Heart right ventricle (tissue), 16 donors: ENCODE measurements at regions not wholly inside any gene's neighbourhood (a gene's known extent, or its start where the extent isn't known, plus 50 kb on each side); places are given as distances from the start of the nearest gene placed in this dataset.

Experiments used
- ATAC-seq, 8 donors: fragments of 200-7000 bp; cut with Tn5 transposase; one replicate each; pipeline ENCODE4 v1.9.1; 2020; ENCODE audit warnings: mild to moderate bottlenecking in 8 of 8, moderate library complexity in 8 of 8, moderate number of reproducible peaks in 1 of 8
- DNase-seq, 2 donors: peaks; one replicate each; pipeline ENCODE4 v3.0.0-alpha.2; 2020
- H3K27ac ChIP-seq, 10 donors: fragments of 200-600 bp; sonication (generic) in 2 of 10; one replicate each; pipeline versions ENCODE4 v1.5.0 to v1.8.0; 2020 to 2022; ENCODE audit warnings: mild to moderate bottlenecking in 3 of 10
- H3K27me3 ChIP-seq, 7 donors: fragments of 200-600 bp; one replicate each; pipeline ENCODE4 v1.8.0; 2021 to 2022; ENCODE audit warnings: mild to moderate bottlenecking in 2 of 7
- H3K36me3 ChIP-seq, 9 donors: fragments of 200-600 bp; sonication (generic) in 1 of 9; one replicate each; pipeline versions ENCODE4 v1.5.0 to v1.8.0; 2020 to 2022; ENCODE audit warnings: mild to moderate bottlenecking in 2 of 9
- H3K4me1 ChIP-seq, 9 donors: fragments of 200-600 bp; sonication (generic) in 1 of 9; one replicate each; pipeline versions ENCODE4 v1.5.0 to v1.8.0; 2020 to 2022; ENCODE audit warnings: mild to moderate bottlenecking in 4 of 9
- H3K4me3 ChIP-seq, 10 donors: fragments of 200-600 bp; sonication (generic) in 2 of 10; one replicate each; pipeline versions ENCODE4 v1.5.0 to v1.8.0; 2020 to 2022; ENCODE audit warnings: mild to moderate bottlenecking in 7 of 10, moderate library complexity in 2 of 10
- H3K9me3 ChIP-seq, 11 donors: fragments of 200-600 bp in 10 of 11; sonication (generic) in 2 of 11; one replicate each; pipeline versions ENCODE4 v1.5.0 to v1.8.0; 2013 to 2022; ENCODE audit warnings: mild to moderate bottlenecking in 2 of 11, control low read depth in 1 of 11, moderate library complexity in 1 of 11
- CTCF ChIP-seq, 9 donors: fragments of 200-600 bp; sonication (generic) in 2 of 9; IDR thresholded peaks; one replicate each; pipeline versions ENCODE4 v1.5.0 to v1.8.0; 2021 to 2022; ENCODE audit warnings: antibody characterized with exemption in 9 of 9, mild to moderate bottlenecking in 5 of 9, moderate library complexity in 1 of 9
- whole genome bisulfite sequencing, 2 donors: extraction: QIAGEN DNeasy Blood & Tissue Kit; methylation state at CpG; one replicate each; pipeline ENCODE4 v1.1.7; 2013; ENCODE audit warnings: inconsistent platforms in 1 of 2; 5-methylcytosine and 5-hydroxymethylcytosine counted together
- intact Hi-C, 10 donors: fragments of 100-400 bp; cut with DNase I; formaldehyde crosslinking; loops; one replicate each; pipeline versions ENCODE4 v1.11.1 to v1.14.2; 2022
- donor health status: Arrhythmogenic right ventricular cardiomyopathy.
- donor health status: ischemic (EF 13 %, LVEDD 7.1; RV severe dilation, severe dysfunction).
- donor health status: healthy with polysubstance abuse.
- donor health status: DM: no; HTN: yes; CAD: no.
- donor health status: DM: no; HTN: no; CAD: no.
- donor health status: ischemic (EF 25% LVEDD 6.9; RV normal size, moderate dysfunction).
- donor health status: ischemic (EF 25% LVEDD 5.7; RV mildly dilated, moderate dysfunction).
- donor health status: healthy.
- donor health status: DM: yes; HTN: yes; CAD: no.
- donor health status: Ischemic cardiomyopathy.
- donor health status: ischemic (EF 35%, LVEDD 5.7; RV mildly dilated, moderate dysfunction).
- donor health status: nonischemic (EF 11% LVEDD 7.7; RV severe dilation, severe dysfunction).
- donor health status: DM: yes; HTN: yes; CAD: no.
- donor health status: PGD.
- donor health status: ischemic (EF 29% LVEDD 5.4; RV normal size, mild dysfunction).
- donor health status: nonischemic (EF 23%, LVEDD 6.1; RV moderate dilation, normal function).

GRCh38 chr11:22466809-22467208 is 128.6 kb downstream of the SLC17A6 start:
- 78 to 82% methylated on average over 9 of the region's 9 CpGs for WGBS, 2 donors
- H3K27ac ChIP-seq = no peak overlapping the region
- no peak overlapping the region for H3K4me3 ChIP-seq
- no peaks in the 10 kb centered on the region for H3K4me1 ChIP-seq
- ATAC-seq = no peak
- no peaks in the 10 kb centered on the region for H3K9me3 ChIP-seq
- no peak for DNase-seq
- TF ChIP-seq CTCF (IDR thresholded peaks at IDR 0.05) = no peak
- no peaks in the 10 kb centered on the region for H3K27me3 ChIP-seq
- H3K36me3 ChIP-seq = no peaks in the 10 kb centered on the region
- intact Hi-C loops = no loop called here

- Histone ChIP-seq H3K4me3 (no peak overlapping the region), H3K27ac (no peak overlapping the region), H3K9me3 (no peaks in the 10 kb centered on the region), H3K36me3 (no peaks in the 10 kb centered on the region), H3K4me1 (no peaks in the 10 kb centered on the region), H3K27me3 (no peaks in the 10 kb centered on the region)
- no peak for ATAC-seq
- DNase-seq = no peak
- intact Hi-C loops = no loop called here
- no peak for TF ChIP-seq CTCF (IDR thresholded peaks at IDR 0.05)
Measured at GRCh38 chr11:22466351-22466750, 128.2 kb downstream of the SLC17A6 start.

- ATAC-seq = no peak
- no peak for DNase-seq
- H3K9me3 ChIP-seq = no peaks in the 10 kb centered on the region
- no peaks in the 10 kb centered on the region for H3K4me1 ChIP-seq
- 65 to 67% methylated on average over 1 of the region's 1 CpG for WGBS, 2 donors
- intact Hi-C loops = no loop called here
- no peak overlapping the region for H3K4me3 ChIP-seq
- no peak for TF ChIP-seq CTCF (IDR thresholded peaks at IDR 0.05)
- H3K27ac ChIP-seq = no peak overlapping the region
- no peaks in the 10 kb centered on the region for H3K36me3 ChIP-seq
- H3K27me3 ChIP-seq = no peaks in the 10 kb centered on the region
Measured at GRCh38 chr11:22465620-22466019, 127.4 kb downstream of the SLC17A6 start.

- H3K4me3 ChIP-seq = no peak overlapping the region
- DNase-seq (no peak), ATAC-seq (no peak)
- no peak overlapping the region for H3K27ac ChIP-seq
- no peaks in the 10 kb centered on the region for H3K36me3 ChIP-seq
- H3K27me3 ChIP-seq = no peaks in the 10 kb centered on the region
- 87 to 93% methylated on average over 2 of the region's 2 CpGs for WGBS, 2 donors
- intact Hi-C loops = no loop called here
- H3K9me3 ChIP-seq = no peaks in the 10 kb centered on the region
- no peaks in the 10 kb centered on the region for H3K4me1 ChIP-seq
- TF ChIP-seq CTCF (IDR thresholded peaks at IDR 0.05) = no peak
Measured at GRCh38 chr11:22461626-22462025, 123.4 kb downstream of the SLC17A6 start.

GRCh38 chr11:22460181-22460580 is 122.0 kb downstream of the SLC17A6 start:
- Histone ChIP-seq H3K36me3 (no peaks in the 10 kb centered on the region), H3K4me1 (no peaks in the 10 kb centered on the region), H3K4me3 (no peak overlapping the region), H3K9me3 (no peaks in the 10 kb centered on the region), H3K27me3 (no peaks in the 10 kb centered on the region), H3K27ac (no peak overlapping the region)
- no peak for ATAC-seq
- intact Hi-C loops = no loop called here
- no peak for DNase-seq
- TF ChIP-seq CTCF (IDR thresholded peaks at IDR 0.05) = no peak
- 89 to 94% methylated on average over 3 of the region's 3 CpGs for WGBS, 2 donors
